ENCODE measurements at regions not wholly inside any gene's neighbourhood (a gene's known extent, or its start where the extent isn't known, plus 50 kb on each side); places are given as distances from the start of the nearest gene placed in this dataset.

DNA sequence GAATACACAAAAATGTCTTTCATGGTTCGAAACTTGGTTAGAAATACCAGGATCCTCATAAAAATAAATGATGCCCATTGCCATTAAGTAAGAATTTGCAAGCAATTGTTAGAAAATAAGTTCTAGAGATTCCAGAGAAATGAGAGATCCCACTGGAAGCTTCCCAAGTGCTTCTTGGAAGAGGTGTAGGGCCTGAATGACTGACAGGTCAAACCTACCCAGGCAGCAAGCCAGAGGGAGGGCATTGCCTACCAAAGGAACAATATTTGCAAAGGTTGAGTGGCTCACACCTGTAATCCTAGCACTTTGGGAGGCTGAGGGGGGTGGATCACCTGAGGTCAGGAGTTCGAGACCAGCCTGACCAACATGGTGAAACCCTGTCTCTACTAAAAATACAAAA, 777.0 kb upstream of the WWC1 start:
- no peak for TF ChIP-seq POLR2A (IDR thresholded peaks at IDR 0.05; ENCODE audit: low read length)
- no peak for TF ChIP-seq GATA1 (IDR thresholded peaks at IDR 0.05; ENCODE audit: low read depth, low read length)
